Sciatic nerve (tissue), 2 donors: ENCODE measurements at regions not wholly inside any gene's neighbourhood (a gene's known extent, or its start where the extent isn't known, plus 50 kb on each side); places are given as distances from the start of the nearest gene placed in this dataset.

Source experiments
- ATAC-seq: fragments of 200-7000 bp; cut with Tn5 transposase; one replicate; pipeline ENCODE4 v1.9.1; 2020; ENCODE audit warnings: mild to moderate bottlenecking, moderate library complexity
- DNase-seq: peaks from one replicate; pipeline ENCODE4 v3.0.0-alpha.2; 2020; ENCODE audit warnings: low spot score
- intact Hi-C: fragments of 100-400 bp; cut with DNase I; formaldehyde crosslinking; loops from one replicate; pipeline ENCODE4 v1.14.2; 2022
- donor health status: DM: no; HTN: no; CAD: no.
- donor health status: DM: no; HTN: no; CAD: no.

DNA sequence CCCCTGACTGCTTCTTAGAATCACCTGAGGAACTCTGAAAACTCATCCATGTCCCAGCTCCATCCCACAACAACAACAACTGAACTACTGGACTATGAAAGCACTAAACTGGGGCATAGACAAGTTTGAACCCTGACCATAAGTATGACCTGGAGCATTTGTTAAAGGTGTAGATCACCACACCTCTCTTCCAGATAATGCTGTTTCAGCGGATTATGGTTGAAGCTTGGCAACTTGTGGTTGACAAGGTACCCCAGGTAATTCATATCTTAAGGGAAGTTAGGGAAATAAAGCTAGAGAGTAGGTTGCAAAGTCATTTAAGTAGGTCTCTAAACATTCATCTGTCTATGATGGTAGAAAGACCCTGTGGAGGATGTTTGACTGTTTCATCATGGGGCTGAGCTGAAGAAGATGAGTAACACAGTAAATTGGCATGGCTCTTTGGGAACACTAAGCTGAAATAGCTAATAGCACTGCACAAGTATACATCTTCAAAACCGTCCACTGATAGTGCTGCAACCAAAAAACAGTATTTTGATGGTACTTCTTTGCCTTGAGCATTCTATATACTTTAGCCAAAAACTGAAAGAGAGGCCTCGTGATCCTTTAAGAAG lies 80.2 kb downstream of the TMEM174 start:
- ATAC-seq = no peak
- intact Hi-C loops = no loop called here
- no peak for DNase-seq

- ATAC-seq = no peak
- intact Hi-C loops = no loop called here
- DNase-seq = no peak
These were observed 77.7 kb downstream of the TMEM174 start for GRCh38 chr5:73250645-73251044.

- ATAC-seq (no peak), DNase-seq (no peak)
- intact Hi-C loops = no loop called here
These were observed 69.7 kb downstream of the TMEM174 start for GRCh38 chr5:73242735-73243134.

- intact Hi-C loops = loop anchor here (10.0 kb wide), 1 partner anchor 206 kb away; the partner anchor contains the start of gene FOXD1
- ATAC-seq (no peak), DNase-seq (no peak)
These were observed 65.9 kb downstream of the TMEM174 start for GRCh38 chr5:73238873-73239272.

- intact Hi-C loops = loop anchor here (10.0 kb wide), 1 partner anchor 208 kb away; the partner anchor contains the start of gene FOXD1
- DNase-seq (no peak), ATAC-seq (no peak)
These were observed 63.6 kb downstream of the TMEM174 start for GRCh38 chr5:73236541-73237128.

- intact Hi-C loops = loop anchor here (10.0 kb wide), 1 partner anchor 211 kb away; the partner anchor contains the start of gene FOXD1
- ATAC-seq (peak; percentile 37), DNase-seq (no peak)
These were observed 61.2 kb downstream of the TMEM174 start for GRCh38 chr5:73234204-73234555.

DNA sequence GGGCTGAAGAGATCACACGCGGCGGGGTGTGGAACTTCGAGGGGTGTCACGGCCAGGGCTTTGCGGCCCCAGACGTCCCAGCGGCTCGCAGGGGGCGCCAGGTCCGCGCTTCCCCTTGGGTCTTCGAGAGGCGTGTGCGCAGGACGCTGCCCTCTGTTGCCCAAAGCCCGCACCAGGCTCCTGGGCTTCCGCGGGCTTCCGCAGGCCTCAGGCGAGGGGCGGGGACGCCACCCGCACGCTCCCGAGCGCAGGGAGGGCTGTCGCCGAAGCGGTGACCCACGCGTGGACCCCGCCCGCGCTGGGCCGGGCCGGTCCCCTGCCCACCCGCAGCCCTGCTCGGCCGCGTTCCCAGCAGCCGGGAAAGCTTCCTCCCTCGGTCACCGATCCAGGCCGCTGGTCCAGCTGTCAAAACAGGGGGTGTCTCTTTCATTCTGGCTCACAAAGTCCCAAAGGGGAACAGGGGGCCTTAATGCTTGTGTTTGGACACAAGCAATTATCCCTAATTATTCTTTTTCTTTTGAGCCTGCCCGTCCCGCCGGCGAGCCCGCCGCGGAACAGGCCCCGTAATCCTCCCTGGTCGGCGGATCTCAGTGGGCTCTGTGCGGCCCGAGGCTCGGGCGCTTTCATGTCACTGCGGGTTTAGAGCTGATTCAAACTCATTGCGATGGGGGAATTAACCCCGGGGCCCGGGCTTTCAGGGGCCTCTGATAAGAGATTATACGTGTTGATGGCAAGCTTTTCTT lies 60.6 kb downstream of the TMEM174 start:
- intact Hi-C loops = loop anchor here (10.0 kb wide), 1 partner anchor 211 kb away; the partner anchor contains the start of gene FOXD1
- peak; percentile 51 for ATAC-seq
- peak; percentile 77 for DNase-seq

DNA sequence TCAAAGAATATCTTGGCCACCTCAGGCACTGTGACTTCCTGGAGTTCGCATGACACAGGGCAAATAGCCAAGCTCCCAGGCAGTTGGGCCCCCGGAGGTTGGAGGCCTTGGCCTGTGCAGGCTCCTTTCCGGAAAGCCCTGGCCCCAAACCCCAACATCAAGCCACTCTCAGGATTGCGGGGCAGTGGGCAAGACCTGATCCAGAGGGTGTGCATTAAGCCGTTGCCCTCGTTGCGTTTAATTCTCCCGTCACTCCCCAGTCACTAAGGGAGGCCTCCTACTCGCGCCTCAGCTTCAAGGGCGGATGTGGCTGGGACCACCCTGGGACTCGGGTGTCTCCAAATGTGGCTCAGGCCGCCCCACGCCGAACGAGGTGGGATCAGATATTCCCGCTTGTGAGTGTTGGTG lies 60.1 kb downstream of the TMEM174 start:
- DNase-seq (peak; percentile 67), ATAC-seq (peak; percentile 4)
- intact Hi-C loops = loop anchor here (10.0 kb wide), 1 partner anchor 212 kb away; the partner anchor contains the start of gene FOXD1

DNA sequence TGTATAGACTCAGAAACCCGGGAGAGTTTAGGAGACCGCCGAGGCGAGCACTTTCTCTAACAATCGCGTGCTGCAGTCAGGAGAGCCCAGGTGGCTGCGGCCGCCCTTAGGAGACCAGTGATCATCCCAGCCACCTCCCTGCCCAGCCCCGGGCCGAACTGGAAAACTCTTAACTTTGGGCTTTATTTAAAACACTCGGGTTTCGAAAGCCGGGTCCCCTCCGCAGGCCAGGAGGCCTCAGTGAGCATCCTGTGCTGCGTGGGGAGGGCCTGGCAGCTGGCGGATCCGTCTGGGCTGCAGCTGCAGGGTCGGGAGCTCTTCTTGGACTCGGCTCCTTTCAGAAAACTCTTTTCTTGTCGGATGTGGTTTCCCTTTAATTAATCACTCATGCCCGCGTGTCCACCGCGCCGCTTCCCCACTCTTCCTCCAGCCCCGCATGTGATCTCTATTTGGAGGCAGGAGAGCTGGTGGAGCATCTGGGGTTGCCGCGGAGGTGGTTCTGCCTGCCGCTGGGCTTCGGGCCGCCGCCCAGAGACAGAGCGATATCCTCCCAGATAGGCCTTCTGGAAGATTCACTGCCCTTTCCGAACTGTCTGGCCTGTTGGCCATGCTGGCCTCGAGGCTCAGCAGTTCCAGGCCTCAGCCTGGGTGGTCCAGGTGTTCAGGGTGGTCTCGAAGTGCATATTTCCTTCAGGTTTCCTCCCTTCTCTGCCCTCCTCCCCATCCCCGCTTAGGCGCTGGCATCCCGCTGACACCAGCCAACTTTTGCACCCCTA lies 59.5 kb downstream of the TMEM174 start:
- ATAC-seq = peak; percentile 54
- intact Hi-C loops = loop anchor here (10.0 kb wide), 1 partner anchor 212 kb away; the partner anchor contains the start of gene FOXD1
- no peak for DNase-seq

DNA sequence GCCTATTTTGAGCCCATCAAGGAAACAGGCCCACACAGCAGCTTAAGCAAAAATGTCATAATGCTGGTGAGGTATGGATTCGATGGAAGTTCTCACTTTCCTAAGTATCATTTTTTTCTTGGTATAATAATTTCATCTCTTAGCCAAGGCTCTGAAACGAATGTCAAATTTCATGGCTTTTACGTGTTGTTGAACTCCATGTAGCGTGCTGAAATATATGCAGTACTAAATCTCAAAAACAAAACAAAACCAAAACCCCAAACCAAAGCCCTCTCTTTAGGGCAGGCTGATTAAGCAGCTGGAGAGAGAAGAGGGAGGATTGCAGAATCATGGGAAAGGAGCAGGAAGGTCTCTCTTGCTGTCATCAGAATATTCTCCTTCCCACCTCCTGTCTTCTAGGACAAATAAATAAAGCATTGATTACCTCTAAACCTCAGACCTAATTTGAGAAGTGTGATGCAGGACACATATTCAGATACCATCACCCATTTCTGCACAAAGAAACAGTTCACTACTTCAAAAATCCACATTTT lies 58.3 kb downstream of the TMEM174 start:
- ATAC-seq (no peak), DNase-seq (no peak)
- intact Hi-C loops = loop anchor here (10.0 kb wide), 1 partner anchor 213 kb away; the partner anchor contains the start of gene FOXD1

DNA sequence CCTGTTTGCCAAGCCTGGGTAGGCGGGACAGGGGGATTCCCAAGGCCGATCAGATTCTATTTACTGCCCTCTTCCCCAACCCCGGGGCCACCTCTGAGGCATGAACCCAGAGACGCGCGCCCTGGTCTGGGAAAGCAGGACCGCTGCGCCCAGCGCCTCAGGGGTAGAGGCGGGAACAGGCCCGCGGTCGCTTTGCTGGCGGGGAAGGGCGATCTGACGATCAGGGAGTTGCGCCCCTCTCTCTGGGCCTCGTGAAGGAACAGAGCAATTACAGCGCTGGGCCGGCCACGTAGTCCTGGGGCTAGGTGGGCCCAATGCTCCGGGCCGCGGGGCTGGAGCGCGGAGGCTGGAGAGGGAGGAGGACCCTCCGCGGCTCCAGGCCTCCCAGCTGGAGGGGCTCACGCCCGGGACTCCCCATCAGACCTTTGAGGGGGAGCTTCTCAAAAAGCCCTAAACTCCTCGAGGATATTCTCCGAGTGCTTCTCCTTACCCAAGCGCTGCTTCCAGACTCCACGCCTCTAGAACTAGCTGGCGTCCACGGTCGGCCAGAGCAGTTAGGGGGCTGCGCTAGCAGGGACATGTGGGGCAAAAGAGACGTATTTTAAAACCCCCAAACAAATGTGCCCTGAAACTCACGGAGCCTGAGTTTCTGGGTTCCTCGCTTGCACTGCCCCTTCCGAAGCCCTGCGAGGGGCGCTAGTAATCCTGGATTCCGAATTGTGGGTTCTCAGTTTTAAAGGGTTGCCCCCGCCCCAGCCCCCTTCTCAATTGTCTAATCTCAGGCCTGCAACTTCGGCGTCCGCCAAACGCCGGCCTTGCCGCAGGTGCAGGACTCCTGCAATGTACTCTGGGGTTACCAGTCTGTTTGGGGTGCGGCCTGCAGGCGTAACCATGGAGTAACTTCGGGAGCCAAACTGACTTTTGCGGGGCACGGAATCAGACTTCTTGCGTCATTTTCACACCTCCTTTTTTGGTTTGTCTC lies 57.6 kb downstream of the TMEM174 start:
- ATAC-seq (peak; percentile 66), DNase-seq (no peak)
- intact Hi-C loops = loop anchor here (10.0 kb wide), 1 partner anchor 214 kb away; the partner anchor contains the start of gene FOXD1

DNA sequence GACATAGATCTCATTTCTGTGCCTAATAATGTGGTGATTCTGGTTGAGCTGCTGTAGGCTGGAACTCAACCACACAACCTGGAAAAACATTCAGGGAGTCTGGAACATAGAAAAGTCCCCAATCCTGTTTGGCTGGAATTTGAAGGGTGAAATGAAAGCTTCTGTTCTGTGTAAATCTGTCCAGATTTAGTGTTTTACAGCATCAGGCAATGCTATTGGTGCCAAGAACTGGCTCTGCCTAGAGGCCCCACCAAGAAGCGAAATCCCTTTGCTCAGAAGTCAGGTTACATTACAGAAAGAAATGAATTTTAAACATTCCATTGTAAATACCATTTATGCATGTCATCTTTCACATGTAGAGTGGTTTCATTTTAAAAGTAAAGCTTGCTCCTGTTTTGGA lies 56.3 kb downstream of the TMEM174 start:
- intact Hi-C loops = no loop called here

DNA sequence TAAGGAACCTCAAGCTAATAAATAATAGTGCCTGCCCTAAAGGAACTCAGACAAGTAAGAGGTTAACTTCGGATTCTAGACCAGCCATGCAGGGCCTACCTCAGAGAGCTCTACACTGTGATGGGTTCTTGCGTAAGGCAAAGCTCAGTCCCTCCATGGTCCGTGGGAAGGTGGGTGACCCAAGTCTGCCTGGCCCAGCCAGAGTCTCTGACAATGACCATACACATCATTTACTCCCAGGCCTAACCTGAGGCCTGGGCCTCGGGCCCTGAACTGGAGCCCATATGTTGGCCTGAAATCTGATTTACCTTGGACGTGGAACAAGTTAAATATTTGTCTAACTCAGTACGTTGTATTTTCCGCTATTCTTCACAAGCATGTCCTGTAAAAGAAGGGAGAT lies 55.1 kb downstream of the TMEM174 start:
- intact Hi-C loops = no loop called here
- ATAC-seq (peak; percentile 63), DNase-seq (no peak)

More for the DNA sequence above, 56.3 kb downstream of the TMEM174 start:
- ATAC-seq (no peak), DNase-seq (no peak)
